SK-N-SH (cell line): ENCODE measurements at regions not wholly inside any gene's neighbourhood (a gene's known extent, or its start where the extent isn't known, plus 50 kb on each side); places are given as distances from the start of the nearest gene placed in this dataset.

Source experiments
- CTCF ChIA-PET: fragments of 300-600, 350-600 bp; formaldehyde crosslinking; extraction: SDS; loops from one replicate; lab custom pipeline; 2021; lab: Yijun Ruan, JAX
- POLR2A ChIA-PET: fragments of 350-600 bp; sonication (Branson Sonifier 250); formaldehyde crosslinking; extraction: SDS; loops from one replicate; lab custom pipeline; 2020; ENCODE audit warnings: antibody characterized with exemption, inconsistent platforms; lab: Yijun Ruan, JAX
- DNase-seq: peaks from one replicate; pipeline ENCODE4 v3.0.0; 2012
- H2AFZ ChIP-seq: fragments of 200-600 bp; sonication (generic); 2 replicates; pipeline ENCODE4 v1.8.1; 2016; ENCODE audit warnings: antibody characterized with exemption, mild to moderate bottlenecking, low read depth
- H3F3A ChIP-seq: fragments of 200-600 bp; sonication (generic); replicated peaks from 2 replicates; pipeline ENCODE3; 2016; ENCODE audit warnings: antibody characterized with exemption, mild to moderate bottlenecking; ENCODE audit not compliant: insufficient read depth
- H3K27ac ChIP-seq, 2 experiments: fragments of 200-500 bp in 1 of 2; fragments of 200-600 bp in 1 of 2; sonication (Bioruptor generic) in 1 of 2; sonication (generic), shearing (Covaris generic) in 1 of 2; 2 replicates each; pipeline versions ENCODE4 v1.5.1 to v1.6.1; 2014 to 2016; ENCODE audit warnings: low read depth in 2 of 2, inconsistent platforms in 1 of 2, low read length in 1 of 2, mild to moderate bottlenecking in 1 of 2, mixed read lengths in 1 of 2
- H3K27me3 ChIP-seq: fragments of 200-600 bp; sonication (generic), shearing (Covaris generic); 2 replicates; pipeline ENCODE4 v1.6.1; 2016; ENCODE audit warnings: mixed run types; ENCODE audit not compliant: insufficient read depth
- H3K36me3 ChIP-seq, 2 experiments: fragments of 200-500 bp in 1 of 2; fragments of 200-600 bp in 1 of 2; sonication (Bioruptor generic) in 1 of 2; sonication (generic) in 1 of 2; replicated peaks in 1 of 2; 2 replicates each; pipeline versions ENCODE3 to v1.5.1; 2014 to 2016; ENCODE audit warnings: low read length in 1 of 2, mild to moderate bottlenecking in 1 of 2; ENCODE audit not compliant: insufficient read depth in 2 of 2, control insufficient read depth in 1 of 2
- H3K4me1 ChIP-seq, 2 experiments: fragments of 200-500 bp in 1 of 2; fragments of 200-600 bp in 1 of 2; sonication (Bioruptor generic) in 1 of 2; sonication (generic), shearing (Covaris generic) in 1 of 2; 2 replicates each; pipeline versions ENCODE4 v1.5.1 to v1.6.1; 2014 to 2016; ENCODE audit warnings: low read depth in 1 of 2, low read length in 1 of 2, mixed run types in 1 of 2; ENCODE audit not compliant: insufficient read depth in 2 of 2, control insufficient read depth in 1 of 2
- H3K4me2 ChIP-seq: fragments of 200-600 bp; sonication (generic), shearing (Covaris generic); 2 replicates; pipeline ENCODE4 v1.6.1; 2017; ENCODE audit warnings: mixed run types
- H3K4me3 ChIP-seq, 2 experiments: fragments of 200-500 bp in 1 of 2; fragments of 200-600 bp in 1 of 2; sonication (Bioruptor generic) in 1 of 2; sonication (generic), shearing (Covaris generic) in 1 of 2; 2 replicates each; pipeline versions ENCODE4 v1.5.1 to v1.8.1; 2014 to 2016; ENCODE audit warnings: low read depth in 2 of 2, inconsistent platforms in 1 of 2, low read length in 1 of 2, mild to moderate bottlenecking in 1 of 2, mixed read lengths in 1 of 2, moderate library complexity in 1 of 2
- H3K79me2 ChIP-seq: fragments of 200-600 bp; sonication (generic); 2 replicates; pipeline ENCODE4 v1.8.1; 2017; ENCODE audit warnings: mild to moderate bottlenecking; ENCODE audit not compliant: insufficient read depth
- H3K9ac ChIP-seq: fragments of 200-600 bp; sonication (generic); 2 replicates; pipeline ENCODE4 v1.6.1; 2017; ENCODE audit warnings: mixed run types
- H3K9me2 ChIP-seq: fragments of 200-600 bp; sonication (generic); 2 replicates; pipeline ENCODE4 v1.6.1; 2017; ENCODE audit warnings: mixed run types
- H3K9me3 ChIP-seq: fragments of 200-600 bp; sonication (generic); 2 replicates; pipeline ENCODE4 v1.6.1; 2017; ENCODE audit warnings: mixed run types, mild to moderate bottlenecking, moderate library complexity
- H4K20me1 ChIP-seq: fragments of 200-600 bp; sonication (generic); 2 replicates; pipeline ENCODE4 v1.6.1; 2017; ENCODE audit warnings: mild to moderate bottlenecking, mixed run types; ENCODE audit not compliant: insufficient read depth
- CTCF ChIP-seq: fragments of 200-600 bp; sonication (generic); IDR thresholded peaks from 2 replicates; pipeline ENCODE4 v1.6.1; 2017; ENCODE audit warnings: antibody characterized with exemption, mild to moderate bottlenecking, moderate library complexity
- ELF1 ChIP-seq: IDR thresholded peaks from 2 replicates; pipeline ENCODE4 v1.4.0; 2012
- EZH2phosphoT487 ChIP-seq: fragments of 200-600 bp; sonication (generic); IDR thresholded peaks from 2 replicates; pipeline ENCODE4 v1.6.1; 2017; ENCODE audit warnings: low read depth, mixed run types, mild to moderate bottlenecking, antibody characterized with exemption, moderate library complexity, borderline replicate concordance
- FOSL2 ChIP-seq: IDR thresholded peaks from 2 replicates; pipeline ENCODE4 v1.4.0; 2012; ENCODE audit warnings: low read depth, mild to moderate bottlenecking, moderate library complexity, borderline replicate concordance
- FOXJ3 ChIP-seq: sonication (generic); formaldehyde crosslinking; IDR thresholded peaks from 2 replicates; pipeline ENCODE4 v1.5.1; 2020; ENCODE audit warnings: mild to moderate bottlenecking, missing genetic modification reagents
- FOXM1 ChIP-seq: IDR thresholded peaks from 2 replicates; pipeline ENCODE4 v1.4.0; 2012; ENCODE audit warnings: low read depth, mild to moderate bottlenecking
- GATA2 ChIP-seq: sonication (generic); formaldehyde crosslinking; IDR thresholded peaks from 2 replicates; pipeline ENCODE4 v1.5.0; 2020; ENCODE audit warnings: mild to moderate bottlenecking, missing genetic modification reagents
- JUND ChIP-seq: IDR thresholded peaks from 2 replicates; pipeline ENCODE4 v1.4.0; 2012
- MAX ChIP-seq: IDR thresholded peaks from 2 replicates; pipeline ENCODE4 v1.4.0; 2012; ENCODE audit warnings: low read depth
- MEF2A ChIP-seq: IDR thresholded peaks from 2 replicates; pipeline ENCODE4 v1.4.0; 2012; ENCODE audit warnings: low read depth, borderline replicate concordance
- NRF1 ChIP-seq: IDR thresholded peaks from 2 replicates; pipeline ENCODE4 v1.6.1; 2012; ENCODE audit warnings: low read depth, mild to moderate bottlenecking, low read length
- POLR2AphosphoS5 ChIP-seq: IDR thresholded peaks from 2 replicates; pipeline ENCODE4 v1.6.1; 2012; ENCODE audit warnings: low read depth, low read length
- RAD21 ChIP-seq: IDR thresholded peaks from 2 replicates; pipeline ENCODE4 v1.6.1; 2012; ENCODE audit warnings: mild to moderate bottlenecking, low read length
- RCOR1 ChIP-seq: fragments of 150-350 bp; IDR thresholded peaks from 2 replicates; pipeline ENCODE4 v1.6.1; 2017; ENCODE audit warnings: antibody characterized with exemption, low read length
- RFX5 ChIP-seq: IDR thresholded peaks from 2 replicates; pipeline ENCODE4 v1.6.1; 2012; ENCODE audit warnings: mild to moderate bottlenecking, improper control_type of control experiment, low read length
- SMC3 ChIP-seq: IDR thresholded peaks from 2 replicates; pipeline ENCODE4 v1.6.1; 2012; ENCODE audit warnings: low read depth, low read length, improper control_type of control experiment
- USF1 ChIP-seq: IDR thresholded peaks from 2 replicates; pipeline ENCODE4 v1.4.0; 2012; ENCODE audit warnings: low read depth, borderline replicate concordance
- USF2 ChIP-seq: fragments of 150-350 bp; IDR thresholded peaks from 2 replicates; pipeline ENCODE4 v1.6.1; 2017; ENCODE audit warnings: antibody characterized with exemption, low read length, low read depth, borderline replicate concordance
- ZBTB33 ChIP-seq: IDR thresholded peaks from 2 replicates; pipeline ENCODE4 v1.4.0; 2012; ENCODE audit warnings: low read depth, borderline replicate concordance
- WGBS: methylation state at CpG from one replicate; pipeline ENCODE4 v1.1.6; 2017; ENCODE audit warnings: low lambda C conversion rate; 5-methylcytosine and 5-hydroxymethylcytosine counted together

- Histone ChIP-seq H3K4me3 (no peak overlapping the region; a peak in 1 of 4 replicates), H3K36me3 (no peaks in the 10 kb centered on the region), H3K9me2 (no peaks in the 10 kb centered on the region), H4K20me1 (no peaks in the 10 kb centered on the region), H3K4me2 (no peak overlapping the region), H3F3A (peaks cover 5% of the 10 kb centered on the region), H3K4me1 (peaks cover 3 to 18% of the 10 kb centered on the region in 2 experiments; a peak in 3 of 4 replicates), H3K9me3 (no peaks in the 10 kb centered on the region), H3K27ac (no peak overlapping the region), H2AFZ (no peak overlapping the region), H3K9ac (no peak overlapping the region), H3K27me3 (no peaks in the 10 kb centered on the region), H3K79me2 (no peaks in the 10 kb centered on the region)
- ChIA-PET CTCF (interaction anchor here (0.6 to 2.1 kb wide), 15 partner anchors 8 to 329 kb away, joined by 3 to 11 read pairs (median 4); no protein-coding TSS in a partner anchor), POLR2A (no interaction called here)
- TF ChIP-seq SMC3 (peak; percentile 58), NRF1 (no peak), CTCF (peak; percentile 49), RAD21 (peak; percentile 79)
- 87% methylated on average over 4 of the region's 4 CpGs for WGBS
- peak; percentile 48 for DNase-seq
Measured at GRCh38 chr6:40804905-40805304, 217.7 kb upstream of the LRFN2 start.

- no peak overlapping the region for H3K27ac ChIP-seq
- no peak for DNase-seq
- POLR2A ChIA-PET = no interaction called here
- no peaks in the 10 kb centered on the region for H3K79me2 ChIP-seq
- H3K4me1 ChIP-seq = peaks cover 4 to 18% of the 10 kb centered on the region in 2 experiments; a peak in 3 of 4 replicates
- H2AFZ ChIP-seq = no peak overlapping the region
- H3K9me3 ChIP-seq = no peaks in the 10 kb centered on the region
- H4K20me1 ChIP-seq = no peaks in the 10 kb centered on the region
- no peaks in the 10 kb centered on the region for H3K36me3 ChIP-seq
- H3F3A ChIP-seq = peaks cover 5% of the 10 kb centered on the region
- H3K27me3 ChIP-seq = no peaks in the 10 kb centered on the region
- WGBS = 80% methylated on average over 1 of the region's 1 CpG
- H3K4me3 ChIP-seq = no peak overlapping the region
- H3K4me2 ChIP-seq = no peak overlapping the region
- no peak overlapping the region for H3K9ac ChIP-seq
- TF ChIP-seq CTCF = no peak
- TF ChIP-seq ELF1 = no peak
- TF ChIP-seq USF2 = no peak
- TF ChIP-seq EZH2phosphoT487 = no peak
- TF ChIP-seq FOXJ3 (CRISPR knock-in tag) = no peak
- no peak for TF ChIP-seq MAX
- no peak for TF ChIP-seq MEF2A
- no peak for TF ChIP-seq SMC3
- no peak for TF ChIP-seq FOSL2
- TF ChIP-seq JUND = no peak
- TF ChIP-seq FOXM1 = no peak
- TF ChIP-seq USF1 = no peak
- no peak for TF ChIP-seq POLR2AphosphoS5
- TF ChIP-seq RCOR1 = no peak
- TF ChIP-seq GATA2 (CRISPR knock-in tag) = no peak
- no peak for TF ChIP-seq RFX5
- no peak for TF ChIP-seq ZBTB33
- H3K9me2 ChIP-seq = no peaks in the 10 kb centered on the region
- CTCF ChIA-PET = interaction anchor here (0.6 to 2.1 kb wide), 16 partner anchors 9 to 475 kb away, joined by 3 to 11 read pairs (median 4); no protein-coding TSS in a partner anchor
Measured at GRCh38 chr6:40803897-40804702, 216.9 kb upstream of the LRFN2 start.
